B cell (primary cell): ENCODE measurements at regions not wholly inside any gene's neighbourhood (a gene's known extent, or its start where the extent isn't known, plus 50 kb on each side); places are given as distances from the start of the nearest gene placed in this dataset.

Source experiments
- ATAC-seq: fragments of 200-7000 bp; cut with Tn5 transposase; one replicate; pipeline ENCODE4 v1.10.0; 2021; ENCODE audit warnings: low read depth, mild to moderate bottlenecking, moderate number of reproducible peaks, moderate library complexity
- CTCF ChIA-PET: fragments of 350-600 bp; sonication (Branson Sonifier 250); formaldehyde crosslinking; loops from one replicate; lab custom pipeline; 2021; ENCODE audit warnings: antibody characterized with exemption, inconsistent platforms; lab: Charles Lee
- POLR2A ChIA-PET: fragments of 350-600 bp; sonication (Branson Sonifier 250); formaldehyde crosslinking; loops from one replicate; lab custom pipeline; 2021; ENCODE audit warnings: antibody characterized with exemption; lab: Charles Lee
- DNase-seq: peaks from one replicate; pipeline ENCODE4 v3.0.0; 2013
- H2AFZ ChIP-seq: 2 replicates; pipeline ENCODE4 v1.6.1; 2012; ENCODE audit warnings: mild to moderate bottlenecking, low read depth, low read length; ENCODE audit not compliant: insufficient read depth, poor library complexity, severe bottlenecking
- H3K27ac ChIP-seq, 2 donors: 1 replicate in 1 of 2; 2 replicates in 1 of 2; pipeline ENCODE4 v1.5.1; 2012 to 2013; ENCODE audit warnings: low read length in 2 of 2, mild to moderate bottlenecking in 2 of 2, moderate library complexity in 1 of 2
- H3K27me3 ChIP-seq, 4 experiments: fragments of 200-600 bp in 1 of 4; sonication (generic) in 1 of 4; replicated peaks in 1 of 4; 1 replicate in 2 of 4; 2 replicates in 2 of 4; pipeline versions ENCODE4 v1.6.1 to v1.7.0; 2013 to 2016; ENCODE audit warnings: low read length in 3 of 4, mild to moderate bottlenecking in 2 of 4, mixed read lengths in 1 of 4, moderate library complexity in 1 of 4; ENCODE audit not compliant: insufficient read depth in 4 of 4, control insufficient read depth in 3 of 4; ENCODE audit errors: control extremely low read depth in 1 of 4
- H3K36me3 ChIP-seq, 2 experiments: replicated peaks in 1 of 2; 1 replicate in 1 of 2; 2 replicates in 1 of 2; pipeline versions ENCODE4 v1.6.1 to v1.7.1; 2013; ENCODE audit warnings: low read length in 1 of 2; ENCODE audit not compliant: insufficient read depth in 2 of 2, control insufficient read depth in 1 of 2; ENCODE audit errors: control extremely low read depth in 1 of 2, extremely low read depth in 1 of 2
- H3K4me1 ChIP-seq, 2 donors: fragments of 200-600 bp in 1 of 2; sonication (generic) in 1 of 2; 1 replicate in 1 of 2; 2 replicates in 1 of 2; pipeline versions ENCODE4 v1.5.1 to v1.6.1; 2013 to 2017; ENCODE audit warnings: low read length in 2 of 2; ENCODE audit not compliant: control insufficient read depth in 2 of 2, insufficient read depth in 2 of 2
- H3K4me2 ChIP-seq: replicated peaks from 2 replicates; pipeline ENCODE3; 2012; ENCODE audit warnings: mild to moderate bottlenecking, low read depth, low read length; ENCODE audit not compliant: poor library complexity, severe bottlenecking
- H3K4me3 ChIP-seq, 5 experiments: fragments of 200-600 bp in 1 of 5; sonication (generic) in 1 of 5; 1 replicate in 3 of 5; 2 replicates in 2 of 5; pipeline versions ENCODE4 v1.5.1 to v1.7.0; 2011 to 2016; ENCODE audit warnings: low read length in 4 of 5, mild to moderate bottlenecking in 4 of 5, low read depth in 2 of 5, control low read depth in 1 of 5, moderate library complexity in 1 of 5; ENCODE audit not compliant: insufficient read depth in 1 of 5; ENCODE audit errors: control extremely low read depth in 1 of 5, extremely low read depth in 1 of 5
- H3K79me2 ChIP-seq: fragments of 200-600 bp; sonication (generic); one replicate; pipeline ENCODE4 v1.6.0; 2016; ENCODE audit warnings: low read length; ENCODE audit not compliant: control insufficient read depth, insufficient read depth
- H3K9ac ChIP-seq: fragments of 200-600 bp; sonication (generic); 2 replicates; pipeline ENCODE4 v1.6.1; 2017; ENCODE audit warnings: mild to moderate bottlenecking, low read length, moderate library complexity
- H3K9me3 ChIP-seq, 3 donors: one replicate each; pipeline versions ENCODE4 v1.6.1 to v1.7.1; 2013; ENCODE audit warnings: low read length in 2 of 3; ENCODE audit not compliant: control insufficient read depth in 2 of 3, insufficient read depth in 1 of 3; ENCODE audit errors: control extremely low read depth in 1 of 3
- H4K20me1 ChIP-seq: 2 replicates; pipeline ENCODE4 v1.6.0; 2012; ENCODE audit warnings: mild to moderate bottlenecking, low read length; ENCODE audit not compliant: insufficient read depth, control insufficient read depth, poor library complexity, severe bottlenecking
- H3K27ac Mint-ChIP-seq: one replicate; pipeline ENCODE4 v1.8.0; 2021; ENCODE audit warnings: mixed read lengths
- H3K27me3 Mint-ChIP-seq: one replicate; pipeline ENCODE4 v1.8.0; 2021; ENCODE audit warnings: mixed read lengths
- H3K4me1 Mint-ChIP-seq: one replicate; pipeline ENCODE4 v1.8.0; 2021; ENCODE audit warnings: mixed read lengths
- H3K4me3 Mint-ChIP-seq: one replicate; pipeline ENCODE4 v1.8.0; 2021; ENCODE audit warnings: mixed read lengths
- H3K9me3 Mint-ChIP-seq: one replicate; pipeline ENCODE4 v1.8.0; 2022; ENCODE audit warnings: mixed read lengths; ENCODE audit not compliant: insufficient read depth
- CTCF ChIP-seq: fragments of 200-600 bp; IDR thresholded peaks from one replicate; pipeline ENCODE4 v1.8.0; 2022; ENCODE audit warnings: antibody characterized with exemption, mild to moderate bottlenecking
- EZH2 ChIP-seq: IDR thresholded peaks from 2 replicates; pipeline ENCODE4 v1.6.1; 2012; ENCODE audit warnings: borderline replicate concordance, low read depth, mild to moderate bottlenecking, moderate library complexity, low read length; ENCODE audit not compliant: insufficient read depth, poor library complexity, severe bottlenecking
- WGBS: methylation state at CpG from one replicate; pipeline ENCODE4 v1.1.5; 2013; ENCODE audit warnings: missing lambda C conversion rate; ENCODE audit not compliant: insufficient coverage; 5-methylcytosine and 5-hydroxymethylcytosine counted together
- intact Hi-C: fragments of 100-400 bp; cut with micrococcal nuclease; formaldehyde crosslinking; loops from one replicate; pipeline ENCODE4 v1.10.0; 2022

DNA sequence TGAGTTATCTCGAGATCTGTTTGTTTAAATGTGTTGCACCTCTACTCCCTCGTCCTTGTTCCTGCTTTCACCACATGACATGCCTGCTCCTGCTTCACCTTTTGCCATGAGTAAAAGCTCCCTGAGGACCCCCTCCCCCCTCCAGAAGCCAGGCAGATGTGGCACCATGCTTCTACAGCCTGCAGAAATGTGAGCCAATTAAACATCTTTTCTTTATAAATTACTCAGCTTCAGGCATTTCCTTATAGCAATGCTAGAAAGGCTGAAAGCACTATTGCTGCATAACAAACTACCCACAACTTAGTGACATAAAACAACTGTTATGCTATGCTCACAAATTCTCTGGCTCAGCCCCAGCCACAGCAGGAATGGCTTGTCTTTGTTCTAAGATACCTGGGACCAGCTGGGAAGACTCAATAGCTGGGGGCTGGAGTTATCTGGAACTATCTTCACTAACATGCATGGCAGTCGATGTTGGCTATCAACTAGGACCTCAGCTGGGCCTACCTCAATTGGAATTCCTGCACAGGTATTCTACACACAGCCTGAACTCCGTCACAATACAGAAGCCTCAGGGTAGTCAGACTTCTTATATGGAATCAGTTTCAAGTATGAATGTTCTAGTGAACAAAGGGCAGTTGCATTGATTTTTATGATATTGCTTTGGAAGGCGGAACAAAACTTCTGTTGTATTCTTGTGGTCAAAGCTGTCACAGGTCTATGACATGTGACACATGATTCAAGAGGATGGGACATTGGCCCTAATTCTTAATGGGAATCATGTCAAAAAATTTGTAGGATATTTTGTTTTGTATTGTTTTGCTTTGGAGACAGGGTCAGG, 186.0 kb upstream of the PIRT start:
- ChIA-PET CTCF (no interaction called here), POLR2A (no interaction called here)
- peaks cover 1% of the 10 kb centered on the region for H3K9me3 Mint-ChIP-seq
- H3K27ac Mint-ChIP-seq = no peak overlapping the region
- intact Hi-C loops = no loop called here
- ATAC-seq (no peak), DNase-seq (no peak)
- Histone ChIP-seq H3K36me3 (no peaks in the 10 kb centered on the region), H3K9ac (no peak overlapping the region), H3K4me1 (no peaks in the 10 kb centered on the region), H3K79me2 (no peaks in the 10 kb centered on the region), H3K4me3 (no peak overlapping the region), H3K4me2 (no peak overlapping the region), H3K9me3 (no peaks in the 10 kb centered on the region), H4K20me1 (no peaks in the 10 kb centered on the region), H3K27me3 (no peaks in the 10 kb centered on the region), H2AFZ (no peak overlapping the region), H3K27ac (no peak overlapping the region)
- no peak overlapping the region for H3K4me3 Mint-ChIP-seq
- no peaks in the 10 kb centered on the region for H3K4me1 Mint-ChIP-seq
- TF ChIP-seq CTCF (no peak), EZH2 (no peak)
- 60% methylated on average over 3 of the region's 5 CpGs for WGBS
- H3K27me3 Mint-ChIP-seq = peaks cover 3% of the 10 kb centered on the region

- DNase-seq (no peak), ATAC-seq (no peak)
- H3K9ac ChIP-seq = no peak overlapping the region
- intact Hi-C loops = no loop called here
- no peak overlapping the region for H2AFZ ChIP-seq
- Mint-ChIP-seq H3K9me3 (peaks cover 5% of the 10 kb centered on the region), H3K4me1 (no peaks in the 10 kb centered on the region), H3K27ac (no peak overlapping the region), H3K27me3 (no peaks in the 10 kb centered on the region), H3K4me3 (no peak overlapping the region)
- CTCF ChIA-PET = no interaction called here
- POLR2A ChIA-PET = no interaction called here
- H3K27ac ChIP-seq = no peak overlapping the region
- H4K20me1 ChIP-seq = no peaks in the 10 kb centered on the region
- no peaks in the 10 kb centered on the region for H3K79me2 ChIP-seq
- WGBS = 87% methylated on average over 5 of the region's 5 CpGs
- no peak overlapping the region for H3K4me2 ChIP-seq
- H3K4me3 ChIP-seq = no peak overlapping the region
- H3K36me3 ChIP-seq = no peaks in the 10 kb centered on the region
- H3K9me3 ChIP-seq = peaks cover 0 to 8% (median 0%) of the 10 kb centered on the region in 3 donors
- no peaks in the 10 kb centered on the region for H3K27me3 ChIP-seq
- no peak for TF ChIP-seq CTCF
- no peak for TF ChIP-seq EZH2
- no peaks in the 10 kb centered on the region for H3K4me1 ChIP-seq
Observed at GRCh38 chr17:11006530-11006929, 168.6 kb upstream of the PIRT start.
